H9 (cell line): ENCODE measurements at regions not wholly inside any gene's neighbourhood (a gene's known extent, or its start where the extent isn't known, plus 50 kb on each side); places are given as distances from the start of the nearest gene placed in this dataset.

Experiments
- DNase-seq: peaks from one replicate; pipeline ENCODE4 v3.0.0-alpha.2; 2017
- H2AFZ ChIP-seq: one replicate; pipeline ENCODE4 v1.6.1; 2013; ENCODE audit warnings: mild to moderate bottlenecking, low read length, control low read depth, moderate library complexity
- H2AK5ac ChIP-seq: 2 replicates; pipeline ENCODE4 v1.6.1; 2013; ENCODE audit warnings: low read length, control low read depth, mixed read lengths; ENCODE audit not compliant: insufficient read length
- H2BK120ac ChIP-seq: one replicate; pipeline ENCODE4 v1.6.1; 2013; ENCODE audit warnings: low read depth, mild to moderate bottlenecking, low read length, control low read depth, inconsistent platforms; ENCODE audit not compliant: poor library complexity, severe bottlenecking
- H2BK12ac ChIP-seq: 2 replicates; pipeline ENCODE4 v1.6.1; 2013; ENCODE audit warnings: low read length, control low read depth, mixed read lengths, low read depth; ENCODE audit not compliant: insufficient read length
- H2BK15ac ChIP-seq: 2 replicates; pipeline ENCODE4 v1.6.1; 2013; ENCODE audit warnings: low read depth, low read length, control low read depth
- H2BK20ac ChIP-seq: one replicate; pipeline ENCODE4 v1.6.1; 2013; ENCODE audit warnings: low read depth, mild to moderate bottlenecking, low read length, control low read depth, inconsistent platforms; ENCODE audit not compliant: poor library complexity, severe bottlenecking
- H2BK5ac ChIP-seq: 2 replicates; pipeline ENCODE4 v1.6.1; 2013; ENCODE audit warnings: low read length, control low read depth, mixed read lengths; ENCODE audit not compliant: insufficient read length
- H3K14ac ChIP-seq: 2 replicates; pipeline ENCODE4 v1.6.1; 2013; ENCODE audit warnings: low read length, control low read depth; ENCODE audit not compliant: insufficient read depth
- H3K18ac ChIP-seq: 2 replicates; pipeline ENCODE4 v1.6.1; 2013; ENCODE audit warnings: low read depth, mild to moderate bottlenecking, mixed read lengths, low read length, control low read depth; ENCODE audit not compliant: insufficient read length
- H3K23ac ChIP-seq: 2 replicates; pipeline ENCODE4 v1.6.1; 2013; ENCODE audit warnings: low read length, control low read depth, mixed read lengths, low read depth; ENCODE audit not compliant: insufficient read length
- H3K23me2 ChIP-seq: 2 replicates; pipeline ENCODE4 v1.6.1; 2013; ENCODE audit warnings: low read depth, mild to moderate bottlenecking, mixed read lengths, low read length, control low read depth; ENCODE audit not compliant: insufficient read length, poor library complexity, severe bottlenecking
- H3K27ac ChIP-seq: 2 replicates; pipeline ENCODE4 v1.5.1; 2013; ENCODE audit warnings: low read length, control low read depth, mixed read lengths, low read depth; ENCODE audit not compliant: insufficient read length
- H3K27me3 ChIP-seq: 2 replicates; pipeline ENCODE4 v1.6.1; 2013; ENCODE audit warnings: low read length, control low read depth, inconsistent platforms; ENCODE audit not compliant: insufficient read depth
- H3K4ac ChIP-seq: 2 replicates; pipeline ENCODE4 v1.6.1; 2013; ENCODE audit warnings: low read depth, mild to moderate bottlenecking, control low read depth, inconsistent platforms, low read length, moderate library complexity
- H3K4me1 ChIP-seq: 2 replicates; pipeline ENCODE4 v1.6.1; 2013; ENCODE audit warnings: low read length, control low read depth, inconsistent platforms; ENCODE audit not compliant: insufficient read depth
- H3K4me2 ChIP-seq: 2 replicates; pipeline ENCODE4 v1.6.1; 2013; ENCODE audit warnings: low read length, control low read depth, mixed read lengths; ENCODE audit not compliant: insufficient read length, insufficient read depth
- H3K56ac ChIP-seq: 2 replicates; pipeline ENCODE4 v1.6.1; 2013; ENCODE audit warnings: low read depth, mild to moderate bottlenecking, mixed read lengths, low read length, control low read depth; ENCODE audit not compliant: insufficient read length
- H3K79me1 ChIP-seq: 2 replicates; pipeline ENCODE4 v1.6.1; 2013; ENCODE audit warnings: low read depth, mild to moderate bottlenecking, moderate library complexity, low read length, control low read depth, inconsistent platforms; ENCODE audit not compliant: insufficient read depth, poor library complexity, severe bottlenecking
- H3K79me2 ChIP-seq: 2 replicates; pipeline ENCODE4 v1.6.1; 2013; ENCODE audit warnings: low read length, control low read depth, inconsistent platforms; ENCODE audit not compliant: insufficient read depth
- H3K9ac ChIP-seq: 2 replicates; pipeline ENCODE4 v1.6.1; 2013; ENCODE audit warnings: low read length, control low read depth, mixed read lengths; ENCODE audit not compliant: insufficient read length; ENCODE audit errors: extremely low read depth
- H3K9me3 ChIP-seq: one replicate; pipeline ENCODE4 v1.6.1; 2013; ENCODE audit warnings: low read depth, low read length, inconsistent platforms; ENCODE audit not compliant: control insufficient read depth
- H3T11ph ChIP-seq: one replicate; pipeline ENCODE4 v1.6.1; 2013; ENCODE audit warnings: mild to moderate bottlenecking, low read length, control low read depth, inconsistent platforms
- H4K20me1 ChIP-seq: one replicate; pipeline ENCODE4 v1.6.1; 2013; ENCODE audit not compliant: control insufficient read depth, insufficient read length, insufficient read depth
- H4K5ac ChIP-seq: 2 replicates; pipeline ENCODE4 v1.6.1; 2013; ENCODE audit warnings: low read depth, mild to moderate bottlenecking, mixed read lengths, low read length, control low read depth; ENCODE audit not compliant: insufficient read length
- H4K8ac ChIP-seq: replicated peaks from 2 replicates; pipeline ENCODE4 v1.6.1; 2013; ENCODE audit warnings: low read length, control low read depth, mixed read lengths, low read depth; ENCODE audit not compliant: insufficient read length
- H4K91ac ChIP-seq: 2 replicates; pipeline ENCODE4 v1.6.1; 2013; ENCODE audit warnings: low read depth, mild to moderate bottlenecking, moderate library complexity, mixed read lengths, low read length, control low read depth; ENCODE audit not compliant: insufficient read length
- H3K27ac Mint-ChIP-seq, 3 experiments: 2 replicates in 2 of 3; 3 replicates in 1 of 3; pipeline ENCODE4 v1.8.0; 2020 to 2021; ENCODE audit warnings: mixed read lengths in 3 of 3, mild to moderate bottlenecking in 1 of 3, moderate library complexity in 1 of 3
- H3K27me3 Mint-ChIP-seq: 2 replicates; pipeline ENCODE4 v1.8.0; 2021; ENCODE audit warnings: low read depth, mild to moderate bottlenecking, moderate library complexity, mixed read lengths
- H3K36me3 Mint-ChIP-seq, 3 experiments: 2 replicates in 2 of 3; 3 replicates in 1 of 3; pipeline ENCODE4 v1.8.0; 2020 to 2021; ENCODE audit warnings: low read depth in 3 of 3, mixed read lengths in 3 of 3; ENCODE audit not compliant: insufficient read depth in 1 of 3
- H3K4me1 Mint-ChIP-seq, 2 experiments: 2 replicates each; pipeline ENCODE4 v1.8.0; 2020; ENCODE audit warnings: mixed read lengths in 2 of 2
- H3K4me3 Mint-ChIP-seq, 2 experiments: 2 replicates in 1 of 2; 3 replicates in 1 of 2; pipeline ENCODE4 v1.8.0; 2020 to 2021; ENCODE audit warnings: mild to moderate bottlenecking in 2 of 2, mixed read lengths in 2 of 2, moderate library complexity in 1 of 2
- H3K9me3 Mint-ChIP-seq, 2 experiments: 2 replicates in 1 of 2; 3 replicates in 1 of 2; pipeline ENCODE4 v1.8.0; 2020; ENCODE audit warnings: mild to moderate bottlenecking in 2 of 2, mixed read lengths in 2 of 2, moderate library complexity in 1 of 2
- CTCF ChIP-seq: fragments of 200-600 bp; sonication (generic); conservative IDR thresholded peaks from 3 replicates; pipeline ENCODE4 v1.8.0; 2021; ENCODE audit warnings: antibody characterized with exemption, mild to moderate bottlenecking

- Histone ChIP-seq H3K56ac (no peak overlapping the region), H3K4ac (no peak overlapping the region), H3K79me1 (no peaks in the 10 kb centered on the region), H3K9ac (no peak overlapping the region), H2BK120ac (no peak overlapping the region), H3K79me2 (no peaks in the 10 kb centered on the region), H2AFZ (no peak overlapping the region), H2BK20ac (no peak overlapping the region), H3K27ac (no peak overlapping the region), H4K5ac (no peak overlapping the region), H2AK5ac (no peak overlapping the region), H2BK12ac (no peak overlapping the region), H3T11ph (no peak overlapping the region), H4K91ac (no peak overlapping the region), H2BK5ac (no peak overlapping the region), H3K4me1 (no peaks in the 10 kb centered on the region), H3K23ac (no peak overlapping the region), H3K23me2 (no peaks in the 10 kb centered on the region), H3K4me2 (no peak overlapping the region), H3K14ac (no peak overlapping the region), H3K18ac (no peak overlapping the region), H2BK15ac (no peak overlapping the region), H3K9me3 (no peaks in the 10 kb centered on the region), H4K8ac (no peak overlapping the region), H3K27me3 (no peaks in the 10 kb centered on the region), H4K20me1 (no peaks in the 10 kb centered on the region)
- no peak for TF ChIP-seq CTCF
- no peak overlapping the region for H3K27ac Mint-ChIP-seq
- H3K4me3 Mint-ChIP-seq = no peak overlapping the region
- 0 out of 4 replicates have a peak, but pooled peaks cover 0 to 2% of the 10 kb centered on the region in 2 experiments for H3K4me1 Mint-ChIP-seq
- DNase-seq = no peak
- H3K27me3 Mint-ChIP-seq = no peaks in the 10 kb centered on the region; the same call in 1 of the 2 replicates
- H3K36me3 Mint-ChIP-seq = peaks cover 0 to 2% (median 0%) of the 10 kb centered on the region in 3 experiments; a peak in 3 of 7 replicates
- H3K9me3 Mint-ChIP-seq = peaks cover under 1 to 15% of the 10 kb centered on the region in 2 experiments; a peak in 4 of 5 replicates
These were observed 311.8 kb downstream of the UTP18 start for GRCh38 chr17:51572115-51572514.
